OCI-LY1 (cell line): ENCODE measurements at regions not wholly inside any gene's neighbourhood (a gene's known extent, or its start where the extent isn't known, plus 50 kb on each side); places are given as distances from the start of the nearest gene placed in this dataset.

ENCODE experiments used
- H2AFZ ChIP-seq: fragments of 200-600 bp; sonication (generic), shearing (Covaris generic); 2 replicates; pipeline ENCODE4 v1.6.0; 2014; ENCODE audit warnings: antibody characterized with exemption, mild to moderate bottlenecking, low read length
- H3F3A ChIP-seq: fragments of 200-600 bp; sonication (generic), shearing (Covaris generic); 2 replicates; pipeline ENCODE4 v1.6.0; 2014; ENCODE audit warnings: mild to moderate bottlenecking, antibody characterized with exemption, low read length, moderate library complexity; ENCODE audit not compliant: insufficient read depth
- H3K27ac ChIP-seq: fragments of 200-600 bp; sonication (generic); 2 replicates; pipeline ENCODE4 v1.5.1; 2014; ENCODE audit warnings: low read length, mixed run types, mild to moderate bottlenecking, low read depth; ENCODE audit not compliant: poor library complexity, severe bottlenecking
- H3K27me3 ChIP-seq: fragments of 200-600 bp; sonication (generic); 2 replicates; pipeline ENCODE4 v1.6.0; 2014; ENCODE audit warnings: antibody characterized with exemption, mild to moderate bottlenecking, low read length, moderate library complexity; ENCODE audit not compliant: insufficient read depth
- H3K36me3 ChIP-seq: fragments of 200-600 bp; sonication (generic); 2 replicates; pipeline ENCODE4 v1.6.1; 2014; ENCODE audit warnings: mild to moderate bottlenecking, antibody characterized with exemption, low read length, moderate library complexity, mixed read lengths; ENCODE audit not compliant: insufficient read depth
- H3K4me1 ChIP-seq: fragments of 200-600 bp; sonication (generic); 2 replicates; pipeline ENCODE4 v1.5.1; 2014; ENCODE audit warnings: mild to moderate bottlenecking, low read length, moderate library complexity; ENCODE audit not compliant: insufficient read depth, severe bottlenecking
- H3K4me2 ChIP-seq: fragments of 200-600 bp; sonication (generic), shearing (Covaris generic); 2 replicates; pipeline ENCODE4 v1.6.1; 2014; ENCODE audit warnings: low read length
- H3K4me3 ChIP-seq: fragments of 200-600 bp; sonication (generic); 2 replicates; pipeline ENCODE4 v1.5.1; 2014; ENCODE audit warnings: low read length, low read depth, mild to moderate bottlenecking, mixed read lengths; ENCODE audit not compliant: poor library complexity, severe bottlenecking
- H3K79me2 ChIP-seq: fragments of 200-600 bp; shearing (Covaris generic); 2 replicates; pipeline ENCODE4 v1.6.1; 2016; ENCODE audit warnings: mixed run types, low read length, mixed read lengths; ENCODE audit not compliant: insufficient read depth
- H3K9ac ChIP-seq: fragments of 200-600 bp; sonication (generic), shearing (Covaris generic); 2 replicates; pipeline ENCODE4 v1.6.1; 2014; ENCODE audit warnings: mild to moderate bottlenecking, low read length, mixed read lengths
- H3K9me2 ChIP-seq: fragments of 200-600 bp; sonication (generic), shearing (Covaris generic); 2 replicates; pipeline ENCODE4 v1.6.1; 2014; ENCODE audit warnings: low read depth, mild to moderate bottlenecking, low read length, mixed read lengths
- H3K9me3 ChIP-seq: fragments of 200-600 bp; shearing (Covaris generic); 2 replicates; pipeline ENCODE4 v1.6.1; 2014; ENCODE audit warnings: low read length, mixed read lengths
- H4K20me1 ChIP-seq: fragments of 200-600 bp; sonication (generic), shearing (Covaris generic); 2 replicates; pipeline ENCODE4 v1.6.0; 2016; ENCODE audit warnings: mild to moderate bottlenecking, low read length; ENCODE audit not compliant: insufficient read depth
- EZH2 ChIP-seq: fragments of 200-600 bp; sonication (generic), shearing (Covaris generic); IDR thresholded peaks from 2 replicates; pipeline ENCODE4 v1.8.0; 2017; ENCODE audit warnings: borderline replicate concordance, mixed run types, mild to moderate bottlenecking, antibody characterized with exemption, low read length, moderate library complexity, mixed read lengths
- TF ChIP-seq, protein P1 (sequence below): fragments of 200-600 bp; sonication (generic), shearing (Covaris generic); IDR thresholded peaks from 2 replicates; pipeline ENCODE4 v1.5.1; 2017; ENCODE audit warnings: mild to moderate bottlenecking, antibody characterized with exemption, low read length, moderate library complexity, mixed read lengths

DNA sequence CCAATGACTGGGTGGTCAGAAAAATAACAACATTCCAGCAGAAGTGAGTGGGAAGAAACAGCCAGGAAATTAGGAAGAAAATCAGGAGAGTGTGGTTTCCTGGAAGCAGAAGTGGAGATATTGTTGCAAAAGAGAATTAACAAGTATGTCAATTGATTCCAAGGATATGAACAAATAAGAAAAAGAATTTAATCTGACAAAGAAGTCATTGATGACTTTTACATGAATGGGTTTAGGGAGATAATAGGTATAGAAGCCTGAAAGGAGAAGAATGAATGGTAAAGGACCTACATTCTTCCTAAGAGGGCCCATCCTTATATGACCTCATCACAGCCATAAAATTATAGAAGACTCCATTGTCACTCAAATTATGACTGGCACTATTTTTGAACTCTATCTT is 1440.1 kb downstream of the OTOL1 start:
- no peak overlapping the region for H3K4me3 ChIP-seq
- no peaks in the 10 kb centered on the region for H3K9me3 ChIP-seq
- no peaks in the 10 kb centered on the region for H3K9me2 ChIP-seq
- H3K9ac ChIP-seq: no peak overlapping the region
- no peak overlapping the region for H3K27ac ChIP-seq
- no peak overlapping the region for H3K4me2 ChIP-seq
- H3K27me3 ChIP-seq: no peaks in the 10 kb centered on the region
- H3K4me1 ChIP-seq: no peaks in the 10 kb centered on the region
- no peaks in the 10 kb centered on the region for H3K79me2 ChIP-seq
- no peaks in the 10 kb centered on the region for H4K20me1 ChIP-seq
- no peak overlapping the region for H2AFZ ChIP-seq
- no peaks in the 10 kb centered on the region for H3K36me3 ChIP-seq
- H3F3A ChIP-seq: no peaks in the 10 kb centered on the region
- no peak for TF ChIP-seq EZH2
- TF ChIP-seq, protein P1, sequence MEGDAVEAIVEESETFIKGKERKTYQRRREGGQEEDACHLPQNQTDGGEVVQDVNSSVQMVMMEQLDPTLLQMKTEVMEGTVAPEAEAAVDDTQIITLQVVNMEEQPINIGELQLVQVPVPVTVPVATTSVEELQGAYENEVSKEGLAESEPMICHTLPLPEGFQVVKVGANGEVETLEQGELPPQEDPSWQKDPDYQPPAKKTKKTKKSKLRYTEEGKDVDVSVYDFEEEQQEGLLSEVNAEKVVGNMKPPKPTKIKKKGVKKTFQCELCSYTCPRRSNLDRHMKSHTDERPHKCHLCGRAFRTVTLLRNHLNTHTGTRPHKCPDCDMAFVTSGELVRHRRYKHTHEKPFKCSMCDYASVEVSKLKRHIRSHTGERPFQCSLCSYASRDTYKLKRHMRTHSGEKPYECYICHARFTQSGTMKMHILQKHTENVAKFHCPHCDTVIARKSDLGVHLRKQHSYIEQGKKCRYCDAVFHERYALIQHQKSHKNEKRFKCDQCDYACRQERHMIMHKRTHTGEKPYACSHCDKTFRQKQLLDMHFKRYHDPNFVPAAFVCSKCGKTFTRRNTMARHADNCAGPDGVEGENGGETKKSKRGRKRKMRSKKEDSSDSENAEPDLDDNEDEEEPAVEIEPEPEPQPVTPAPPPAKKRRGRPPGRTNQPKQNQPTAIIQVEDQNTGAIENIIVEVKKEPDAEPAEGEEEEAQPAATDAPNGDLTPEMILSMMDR: no peak

DNA sequence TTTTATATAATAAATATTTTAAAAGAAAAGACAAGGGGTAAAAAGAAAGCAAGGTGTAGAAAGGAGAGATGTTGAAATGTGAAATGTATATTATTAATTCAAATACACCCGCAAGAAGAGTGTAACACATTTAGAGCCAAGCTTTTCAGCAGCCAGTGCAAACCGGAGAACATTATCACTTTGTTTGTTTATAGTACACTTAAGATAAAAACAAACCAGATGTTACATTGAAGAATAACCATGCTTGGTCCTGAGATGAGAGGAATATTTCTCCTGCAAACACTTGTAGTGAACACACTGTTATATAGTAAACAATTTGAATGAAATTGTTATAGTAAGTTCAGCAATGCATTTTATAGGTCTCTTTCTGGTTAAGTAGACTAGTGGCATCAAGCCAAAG is 1441.5 kb downstream of the OTOL1 start:
- TF ChIP-seq, protein P1: no peak
- TF ChIP-seq EZH2: no peak
- Histone ChIP-seq H3K79me2 (no peaks in the 10 kb centered on the region), H3F3A (no peaks in the 10 kb centered on the region), H3K4me1 (no peaks in the 10 kb centered on the region), H3K9me2 (no peaks in the 10 kb centered on the region), H3K4me3 (no peak overlapping the region), H3K4me2 (no peak overlapping the region), H2AFZ (no peak overlapping the region), H3K9ac (no peak overlapping the region), H3K27me3 (no peaks in the 10 kb centered on the region), H3K27ac (no peak overlapping the region), H3K9me3 (no peaks in the 10 kb centered on the region), H3K36me3 (no peaks in the 10 kb centered on the region), H4K20me1 (no peaks in the 10 kb centered on the region)

DNA sequence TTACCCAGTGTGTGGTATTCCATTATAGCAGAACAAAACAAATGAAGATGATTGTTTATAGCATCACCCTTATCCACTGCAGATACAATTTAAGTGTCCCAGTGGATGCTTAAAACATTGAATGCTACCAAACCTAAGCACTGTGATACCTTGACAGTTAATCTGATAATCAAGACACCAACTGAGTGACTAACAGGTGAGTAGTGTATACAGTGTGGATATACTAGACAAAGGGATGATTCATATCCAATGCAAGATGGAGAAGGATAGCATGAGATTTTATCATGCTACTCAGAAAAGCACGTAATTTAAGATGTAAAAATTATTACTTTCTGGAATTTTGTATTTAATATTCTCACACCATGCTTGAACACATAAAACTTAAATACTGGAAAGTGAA is 1449.0 kb downstream of the OTOL1 start:
- no peaks in the 10 kb centered on the region for H3K9me2 ChIP-seq
- no peak overlapping the region for H2AFZ ChIP-seq
- TF ChIP-seq, protein P1: no peak
- no peak for TF ChIP-seq EZH2

More for the DNA sequence above, 1449.0 kb downstream of the OTOL1 start:
- Histone ChIP-seq H3K4me2 (no peak overlapping the region), H3K27ac (no peak overlapping the region), H3K4me3 (no peak overlapping the region), H3K9ac (no peak overlapping the region), H3K9me3 (no peaks in the 10 kb centered on the region), H4K20me1 (no peaks in the 10 kb centered on the region), H3K27me3 (no peaks in the 10 kb centered on the region), H3K4me1 (no peaks in the 10 kb centered on the region), H3K36me3 (no peaks in the 10 kb centered on the region), H3K79me2 (no peaks in the 10 kb centered on the region), H3F3A (no peaks in the 10 kb centered on the region)
